Neural cell (in vitro differentiated cells): ENCODE measurements at regions not wholly inside any gene's neighbourhood (a gene's known extent, or its start where the extent isn't known, plus 50 kb on each side); places are given as distances from the start of the nearest gene placed in this dataset.

ENCODE experiments used
- H2AFZ ChIP-seq: fragments of 200-600, 300-800 bp; sonication (generic), shearing (Covaris generic); 2 replicates; pipeline ENCODE4 v1.6.0; 2014; ENCODE audit warnings: low read depth, mild to moderate bottlenecking, antibody characterized with exemption, low read length, moderate library complexity
- H3F3A ChIP-seq: fragments of 200-600 bp; shearing (Covaris generic); 2 replicates; pipeline ENCODE4 v1.6.1; 2016; ENCODE audit warnings: mild to moderate bottlenecking, moderate library complexity, mixed read lengths, antibody characterized with exemption, low read length; ENCODE audit not compliant: insufficient read depth, poor library complexity, severe bottlenecking
- H3K27ac ChIP-seq: fragments of 200-600, 300-800 bp; sonication (generic), shearing (Covaris generic); 2 replicates; pipeline ENCODE4 v1.5.1; 2014; ENCODE audit warnings: mild to moderate bottlenecking, low read length, moderate library complexity
- H3K27me3 ChIP-seq: fragments of 300-800, 200-600 bp; sonication (generic), shearing (Covaris generic); 2 replicates; pipeline ENCODE4 v1.6.0; 2014; ENCODE audit warnings: mild to moderate bottlenecking, low read depth, low read length, moderate library complexity; ENCODE audit not compliant: insufficient read depth
- H3K36me3 ChIP-seq: fragments of 300-800, 200-600 bp; sonication (generic), shearing (Covaris generic); 2 replicates; pipeline ENCODE4 v1.5.1; 2014; ENCODE audit warnings: mild to moderate bottlenecking, antibody characterized with exemption, low read length, moderate library complexity; ENCODE audit not compliant: insufficient read depth
- H3K4me2 ChIP-seq: fragments of 300-800, 200-600 bp; sonication (generic), shearing (Covaris generic); 2 replicates; pipeline ENCODE4 v1.6.0; 2014; ENCODE audit warnings: mild to moderate bottlenecking, low read length
- H3K4me3 ChIP-seq: fragments of 300-800, 200-600 bp; sonication (generic), shearing (Covaris generic); 2 replicates; pipeline ENCODE4 v1.5.1; 2014; ENCODE audit warnings: mild to moderate bottlenecking, low read length, moderate library complexity
- H3K79me2 ChIP-seq: fragments of 200-600 bp; shearing (Covaris generic); replicated peaks from 2 replicates; pipeline ENCODE4 v1.6.0; 2014; ENCODE audit warnings: mild to moderate bottlenecking, low read length, moderate library complexity; ENCODE audit not compliant: insufficient read depth
- H3K9ac ChIP-seq: fragments of 300-800, 200-600 bp; sonication (generic), shearing (Covaris generic); 2 replicates; pipeline ENCODE4 v1.6.1; 2016; ENCODE audit warnings: mild to moderate bottlenecking, low read length, mixed read lengths
- H3K9me2 ChIP-seq: fragments of 200-600 bp; shearing (Covaris generic); 2 replicates; pipeline ENCODE4 v1.6.1; 2016; ENCODE audit warnings: mild to moderate bottlenecking, low read length, mixed read lengths; ENCODE audit not compliant: insufficient read depth
- H3K9me3 ChIP-seq: fragments of 200-600, 300-800 bp; sonication (generic), shearing (Covaris generic); 2 replicates; pipeline ENCODE4 v1.6.1; 2016; ENCODE audit warnings: mild to moderate bottlenecking, mixed run types, low read length, moderate library complexity, mixed read lengths
- H4K20me1 ChIP-seq: fragments of 200-600 bp; shearing (Covaris generic); 2 replicates; pipeline ENCODE4 v1.6.1; 2016; ENCODE audit warnings: mild to moderate bottlenecking, mixed run types; ENCODE audit not compliant: insufficient read depth
- EP300 ChIP-seq: fragments of 450-650 bp; conservative IDR thresholded peaks from 2 replicates; pipeline ENCODE4 v1.6.1; 2014; ENCODE audit warnings: antibody characterized with exemption, mild to moderate bottlenecking, moderate library complexity; ENCODE audit not compliant: poor library complexity, severe bottlenecking
- EZH2 ChIP-seq: fragments of 200-600, 300-800 bp; shearing (Covaris generic), sonication (generic); IDR thresholded peaks from 2 replicates; pipeline ENCODE4 v1.6.1; 2014; ENCODE audit warnings: antibody characterized with exemption, low read length, borderline replicate concordance, mild to moderate bottlenecking; ENCODE audit not compliant: insufficient read depth, poor library complexity, severe bottlenecking
- MXI1 ChIP-seq: fragments of 450-650 bp; conservative IDR thresholded peaks from 2 replicates; pipeline ENCODE4 v1.6.1; 2014; ENCODE audit warnings: antibody characterized with exemption, mild to moderate bottlenecking; ENCODE audit not compliant: poor library complexity, severe bottlenecking
- POLR2AphosphoS5 ChIP-seq: IDR thresholded peaks from 2 replicates; pipeline ENCODE4 v1.6.1; 2012
- RAD21 ChIP-seq: fragments of 450-650 bp; conservative IDR thresholded peaks from 2 replicates; pipeline ENCODE4 v1.6.1; 2014; ENCODE audit warnings: antibody characterized with exemption, mild to moderate bottlenecking, moderate library complexity
- SMC3 ChIP-seq: fragments of 450-650 bp; conservative IDR thresholded peaks from 2 replicates; pipeline ENCODE4 v1.6.1; 2014; ENCODE audit warnings: antibody characterized with exemption, mild to moderate bottlenecking, moderate library complexity; ENCODE audit not compliant: poor library complexity
- TAF1 ChIP-seq: IDR thresholded peaks from 2 replicates; pipeline ENCODE4 v1.6.1; 2012; ENCODE audit warnings: low read depth
- TF ChIP-seq, protein P1 (sequence below): fragments of 450-650 bp; IDR thresholded peaks from 2 replicates; pipeline ENCODE4 v1.5.1; 2014; ENCODE audit warnings: antibody characterized with exemption, mild to moderate bottlenecking, moderate library complexity; ENCODE audit not compliant: poor library complexity, severe bottlenecking
- TF ChIP-seq, protein P2 (sequence below): IDR thresholded peaks from 2 replicates; pipeline ENCODE4 v1.6.1; 2012; ENCODE audit warnings: borderline replicate concordance

DNA sequence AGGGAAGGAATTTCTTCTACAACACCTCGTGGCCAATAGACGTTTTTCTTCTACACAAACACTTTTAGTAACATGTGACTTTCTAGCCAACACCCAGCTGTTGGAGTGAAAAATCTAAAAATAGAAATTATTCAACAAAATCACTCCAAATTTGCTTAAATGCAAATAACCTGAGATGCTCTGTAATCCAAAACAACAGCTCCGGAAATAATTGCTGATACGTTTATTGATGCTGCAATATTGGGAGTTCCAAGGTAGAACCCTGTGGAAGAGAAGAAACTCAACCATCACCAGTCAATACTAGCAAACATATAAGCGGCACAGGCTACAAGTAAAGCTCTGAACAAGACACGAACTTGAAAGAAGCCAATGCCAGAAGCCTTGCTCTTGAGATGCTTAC is 230.6 kb downstream of the ALDH8A1 start:
- H3F3A ChIP-seq: no peaks in the 10 kb centered on the region
- no peaks in the 10 kb centered on the region for H3K36me3 ChIP-seq
- no peak overlapping the region for H3K4me3 ChIP-seq
- no peaks in the 10 kb centered on the region for H3K9me2 ChIP-seq
- TF ChIP-seq, protein P1, sequence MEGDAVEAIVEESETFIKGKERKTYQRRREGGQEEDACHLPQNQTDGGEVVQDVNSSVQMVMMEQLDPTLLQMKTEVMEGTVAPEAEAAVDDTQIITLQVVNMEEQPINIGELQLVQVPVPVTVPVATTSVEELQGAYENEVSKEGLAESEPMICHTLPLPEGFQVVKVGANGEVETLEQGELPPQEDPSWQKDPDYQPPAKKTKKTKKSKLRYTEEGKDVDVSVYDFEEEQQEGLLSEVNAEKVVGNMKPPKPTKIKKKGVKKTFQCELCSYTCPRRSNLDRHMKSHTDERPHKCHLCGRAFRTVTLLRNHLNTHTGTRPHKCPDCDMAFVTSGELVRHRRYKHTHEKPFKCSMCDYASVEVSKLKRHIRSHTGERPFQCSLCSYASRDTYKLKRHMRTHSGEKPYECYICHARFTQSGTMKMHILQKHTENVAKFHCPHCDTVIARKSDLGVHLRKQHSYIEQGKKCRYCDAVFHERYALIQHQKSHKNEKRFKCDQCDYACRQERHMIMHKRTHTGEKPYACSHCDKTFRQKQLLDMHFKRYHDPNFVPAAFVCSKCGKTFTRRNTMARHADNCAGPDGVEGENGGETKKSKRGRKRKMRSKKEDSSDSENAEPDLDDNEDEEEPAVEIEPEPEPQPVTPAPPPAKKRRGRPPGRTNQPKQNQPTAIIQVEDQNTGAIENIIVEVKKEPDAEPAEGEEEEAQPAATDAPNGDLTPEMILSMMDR: no peak
- H3K27me3 ChIP-seq: no peaks in the 10 kb centered on the region
- no peak overlapping the region for H3K27ac ChIP-seq
- no peaks in the 10 kb centered on the region for H3K79me2 ChIP-seq
- no peaks in the 10 kb centered on the region for H4K20me1 ChIP-seq
- no peaks in the 10 kb centered on the region for H3K9me3 ChIP-seq
- H2AFZ ChIP-seq: no peak overlapping the region
- no peak overlapping the region for H3K4me2 ChIP-seq
- H3K9ac ChIP-seq: no peak overlapping the region

DNA sequence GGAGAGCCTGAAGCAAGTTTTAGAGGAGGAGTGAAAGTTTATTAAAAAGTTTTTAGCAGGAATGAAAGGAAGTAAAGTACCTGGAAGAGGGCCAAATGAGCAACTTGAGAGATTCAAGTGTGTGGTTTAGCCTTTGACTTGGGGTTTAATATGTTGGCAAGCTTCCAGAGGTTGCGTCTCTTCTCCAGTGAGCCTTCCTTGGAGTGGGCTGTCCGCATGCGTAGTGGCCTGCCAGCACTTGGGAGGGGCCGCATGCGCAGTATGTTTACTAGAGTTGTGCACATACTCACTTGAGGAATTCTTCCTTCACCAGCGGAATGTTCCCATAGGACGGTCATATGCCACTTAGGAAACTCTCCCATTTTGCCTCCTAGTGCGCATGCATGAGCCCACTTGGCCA is 235.2 kb downstream of the ALDH8A1 start:
- Histone ChIP-seq H3K4me3 (no peak overlapping the region), H4K20me1 (no peaks in the 10 kb centered on the region), H3K36me3 (no peaks in the 10 kb centered on the region), H3K9me3 (no peaks in the 10 kb centered on the region), H3K27ac (no peak overlapping the region), H3F3A (no peaks in the 10 kb centered on the region), H2AFZ (no peak overlapping the region), H3K4me2 (no peak overlapping the region), H3K9ac (no peak overlapping the region), H3K27me3 (no peaks in the 10 kb centered on the region), H3K9me2 (no peaks in the 10 kb centered on the region), H3K79me2 (no peaks in the 10 kb centered on the region)
- no peak for TF ChIP-seq POLR2AphosphoS5

DNA sequence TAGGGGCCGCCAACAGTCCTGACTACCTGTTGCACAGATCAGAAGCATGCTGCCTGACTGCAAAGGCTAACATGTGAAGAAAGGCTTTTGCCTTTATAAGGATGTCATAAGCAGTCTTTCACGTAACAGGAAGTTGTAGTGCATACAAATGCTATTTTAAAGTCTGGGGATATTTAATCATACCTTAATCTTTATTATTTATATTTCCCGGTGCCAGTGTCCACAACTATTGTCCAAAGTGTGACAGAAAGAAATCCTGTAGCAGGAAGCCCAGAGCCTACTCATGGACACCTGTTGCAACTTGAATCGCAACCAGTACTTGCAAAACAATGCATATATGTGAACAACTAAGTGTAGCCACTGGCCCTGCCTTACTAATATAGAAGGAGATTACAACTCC is 235.8 kb downstream of the ALDH8A1 start:
- no peak overlapping the region for H3K9ac ChIP-seq
- no peak overlapping the region for H2AFZ ChIP-seq
- no peaks in the 10 kb centered on the region for H3K27me3 ChIP-seq
- no peaks in the 10 kb centered on the region for H3K9me2 ChIP-seq
- no peaks in the 10 kb centered on the region for H3F3A ChIP-seq
- no peaks in the 10 kb centered on the region for H4K20me1 ChIP-seq
- no peaks in the 10 kb centered on the region for H3K9me3 ChIP-seq
- H3K4me2 ChIP-seq: no peak overlapping the region
- TF ChIP-seq, protein P1: no peak
- TF ChIP-seq, protein P2, sequence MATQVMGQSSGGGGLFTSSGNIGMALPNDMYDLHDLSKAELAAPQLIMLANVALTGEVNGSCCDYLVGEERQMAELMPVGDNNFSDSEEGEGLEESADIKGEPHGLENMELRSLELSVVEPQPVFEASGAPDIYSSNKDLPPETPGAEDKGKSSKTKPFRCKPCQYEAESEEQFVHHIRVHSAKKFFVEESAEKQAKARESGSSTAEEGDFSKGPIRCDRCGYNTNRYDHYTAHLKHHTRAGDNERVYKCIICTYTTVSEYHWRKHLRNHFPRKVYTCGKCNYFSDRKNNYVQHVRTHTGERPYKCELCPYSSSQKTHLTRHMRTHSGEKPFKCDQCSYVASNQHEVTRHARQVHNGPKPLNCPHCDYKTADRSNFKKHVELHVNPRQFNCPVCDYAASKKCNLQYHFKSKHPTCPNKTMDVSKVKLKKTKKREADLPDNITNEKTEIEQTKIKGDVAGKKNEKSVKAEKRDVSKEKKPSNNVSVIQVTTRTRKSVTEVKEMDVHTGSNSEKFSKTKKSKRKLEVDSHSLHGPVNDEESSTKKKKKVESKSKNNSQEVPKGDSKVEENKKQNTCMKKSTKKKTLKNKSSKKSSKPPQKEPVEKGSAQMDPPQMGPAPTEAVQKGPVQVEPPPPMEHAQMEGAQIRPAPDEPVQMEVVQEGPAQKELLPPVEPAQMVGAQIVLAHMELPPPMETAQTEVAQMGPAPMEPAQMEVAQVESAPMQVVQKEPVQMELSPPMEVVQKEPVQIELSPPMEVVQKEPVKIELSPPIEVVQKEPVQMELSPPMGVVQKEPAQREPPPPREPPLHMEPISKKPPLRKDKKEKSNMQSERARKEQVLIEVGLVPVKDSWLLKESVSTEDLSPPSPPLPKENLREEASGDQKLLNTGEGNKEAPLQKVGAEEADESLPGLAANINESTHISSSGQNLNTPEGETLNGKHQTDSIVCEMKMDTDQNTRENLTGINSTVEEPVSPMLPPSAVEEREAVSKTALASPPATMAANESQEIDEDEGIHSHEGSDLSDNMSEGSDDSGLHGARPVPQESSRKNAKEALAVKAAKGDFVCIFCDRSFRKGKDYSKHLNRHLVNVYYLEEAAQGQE: no peak
- TF ChIP-seq RAD21 (no peak), EP300 (no peak), SMC3 (no peak), POLR2AphosphoS5 (no peak), EZH2 (no peak), TAF1 (no peak), MXI1 (no peak)
- no peaks in the 10 kb centered on the region for H3K79me2 ChIP-seq
- no peak overlapping the region for H3K4me3 ChIP-seq
- no peak overlapping the region for H3K27ac ChIP-seq
- H3K36me3 ChIP-seq: no peaks in the 10 kb centered on the region
